Spleen (tissue), 7 donors: ENCODE measurements at regions not wholly inside any gene's neighbourhood (a gene's known extent, or its start where the extent isn't known, plus 50 kb on each side); places are given as distances from the start of the nearest gene placed in this dataset.

Experiments used
- POLR2AphosphoS5 ChIP-seq, 3 donors: sonication (generic); formaldehyde crosslinking; IDR thresholded peaks; one replicate each; pipeline ENCODE4 v1.5.1; 2017; ENCODE audit warnings: antibody characterized with exemption in 3 of 3
- TF ChIP-seq, protein P1 (sequence below), 11 experiments: fragments of 200-600 bp in 7 of 11; fragments of 450-650 bp in 4 of 11; sonication (generic) in 4 of 11; IDR thresholded peaks in 8 of 11; conservative IDR thresholded peaks in 3 of 11; 1 replicate in 7 of 11; 2 replicates in 4 of 11; pipeline versions ENCODE4 v1.4.0 to v1.8.0; 2016 to 2021; ENCODE audit warnings: antibody characterized with exemption in 11 of 11, inconsistent platforms in 4 of 11, mild to moderate bottlenecking in 1 of 11
- donor health status: DM: no; HTN: no; CAD: no; lungs with moderate emphysema.
- donor health status: DM: no; HTN: no; CAD: no.
- donor health status: DM: no; HTN: no; CAD: no.

DNA sequence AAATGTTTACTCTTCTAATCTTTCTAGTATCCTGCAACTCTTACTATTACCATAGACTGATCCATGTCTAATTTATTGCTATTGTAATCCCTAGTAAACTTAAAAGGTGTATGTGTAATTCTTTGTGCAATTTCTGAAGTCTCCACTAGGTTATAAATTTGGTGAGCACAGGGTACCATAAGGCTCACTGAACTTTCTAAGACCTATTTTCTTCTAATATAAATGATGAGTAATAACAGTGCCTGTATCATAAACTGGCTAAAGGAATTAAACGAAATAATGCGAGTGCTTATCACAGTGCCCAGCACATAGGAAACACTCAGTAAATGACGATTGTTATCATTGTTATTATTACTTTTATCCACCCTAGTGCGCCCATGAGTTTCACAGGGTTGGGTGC is 119.1 kb downstream of the KLF12 start:
- TF ChIP-seq, protein P1, sequence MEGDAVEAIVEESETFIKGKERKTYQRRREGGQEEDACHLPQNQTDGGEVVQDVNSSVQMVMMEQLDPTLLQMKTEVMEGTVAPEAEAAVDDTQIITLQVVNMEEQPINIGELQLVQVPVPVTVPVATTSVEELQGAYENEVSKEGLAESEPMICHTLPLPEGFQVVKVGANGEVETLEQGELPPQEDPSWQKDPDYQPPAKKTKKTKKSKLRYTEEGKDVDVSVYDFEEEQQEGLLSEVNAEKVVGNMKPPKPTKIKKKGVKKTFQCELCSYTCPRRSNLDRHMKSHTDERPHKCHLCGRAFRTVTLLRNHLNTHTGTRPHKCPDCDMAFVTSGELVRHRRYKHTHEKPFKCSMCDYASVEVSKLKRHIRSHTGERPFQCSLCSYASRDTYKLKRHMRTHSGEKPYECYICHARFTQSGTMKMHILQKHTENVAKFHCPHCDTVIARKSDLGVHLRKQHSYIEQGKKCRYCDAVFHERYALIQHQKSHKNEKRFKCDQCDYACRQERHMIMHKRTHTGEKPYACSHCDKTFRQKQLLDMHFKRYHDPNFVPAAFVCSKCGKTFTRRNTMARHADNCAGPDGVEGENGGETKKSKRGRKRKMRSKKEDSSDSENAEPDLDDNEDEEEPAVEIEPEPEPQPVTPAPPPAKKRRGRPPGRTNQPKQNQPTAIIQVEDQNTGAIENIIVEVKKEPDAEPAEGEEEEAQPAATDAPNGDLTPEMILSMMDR (IDR thresholded peaks at IDR 0.05 in 8 of 11, conservative IDR thresholded peaks at IDR 0.05 in 3 of 11), result peak in 2 of 11 experiments; percentile 18 to 23
- TF ChIP-seq POLR2AphosphoS5 (IDR thresholded peaks at IDR 0.05), result no peak
